ENCODE measurements at regions not wholly inside any gene's neighbourhood (a gene's known extent, or its start where the extent isn't known, plus 50 kb on each side); places are given as distances from the start of the nearest gene placed in this dataset.

DNA sequence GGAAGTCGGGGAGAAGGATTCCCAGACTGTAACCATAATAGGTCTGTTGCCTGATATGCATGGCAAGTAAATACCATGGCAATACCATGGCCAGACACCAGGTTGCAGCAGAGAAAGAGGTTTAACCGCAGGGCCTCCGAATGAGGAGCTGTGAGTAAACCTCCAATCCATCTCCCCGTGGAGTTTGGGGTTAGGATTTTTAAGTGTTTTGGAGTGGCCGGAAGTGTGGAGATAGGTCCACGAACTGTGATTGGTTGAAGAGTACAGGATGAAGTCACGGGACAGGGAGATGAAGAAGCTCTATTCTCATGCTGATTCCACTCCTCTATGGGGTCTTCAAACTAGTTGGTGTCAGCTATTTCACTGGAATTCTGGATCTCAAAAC is 127.9 kb downstream of the ST8SIA2 start:
- TF ChIP-seq, protein P1, sequence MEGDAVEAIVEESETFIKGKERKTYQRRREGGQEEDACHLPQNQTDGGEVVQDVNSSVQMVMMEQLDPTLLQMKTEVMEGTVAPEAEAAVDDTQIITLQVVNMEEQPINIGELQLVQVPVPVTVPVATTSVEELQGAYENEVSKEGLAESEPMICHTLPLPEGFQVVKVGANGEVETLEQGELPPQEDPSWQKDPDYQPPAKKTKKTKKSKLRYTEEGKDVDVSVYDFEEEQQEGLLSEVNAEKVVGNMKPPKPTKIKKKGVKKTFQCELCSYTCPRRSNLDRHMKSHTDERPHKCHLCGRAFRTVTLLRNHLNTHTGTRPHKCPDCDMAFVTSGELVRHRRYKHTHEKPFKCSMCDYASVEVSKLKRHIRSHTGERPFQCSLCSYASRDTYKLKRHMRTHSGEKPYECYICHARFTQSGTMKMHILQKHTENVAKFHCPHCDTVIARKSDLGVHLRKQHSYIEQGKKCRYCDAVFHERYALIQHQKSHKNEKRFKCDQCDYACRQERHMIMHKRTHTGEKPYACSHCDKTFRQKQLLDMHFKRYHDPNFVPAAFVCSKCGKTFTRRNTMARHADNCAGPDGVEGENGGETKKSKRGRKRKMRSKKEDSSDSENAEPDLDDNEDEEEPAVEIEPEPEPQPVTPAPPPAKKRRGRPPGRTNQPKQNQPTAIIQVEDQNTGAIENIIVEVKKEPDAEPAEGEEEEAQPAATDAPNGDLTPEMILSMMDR (IDR thresholded peaks at IDR 0.05): peak; percentile 60 to 87 (median 73)
- no peak for TF ChIP-seq POLR2A (IDR thresholded peaks at IDR 0.05)
